BLaER1 (cell line): ENCODE measurements at regions not wholly inside any gene's neighbourhood (a gene's known extent, or its start where the extent isn't known, plus 50 kb on each side); places are given as distances from the start of the nearest gene placed in this dataset.

Experiments
- H3K27ac ChIP-seq: shearing (Covaris generic); formaldehyde crosslinking; 2 replicates; pipeline ENCODE4 v1.8.1; 2022
- H3K27me3 ChIP-seq: shearing (Covaris generic); formaldehyde crosslinking; 2 replicates; pipeline ENCODE4 v1.8.1; 2022
- H3K36me3 ChIP-seq: shearing (Covaris generic); formaldehyde crosslinking; 2 replicates; pipeline ENCODE4 v1.8.1; 2022
- H3K4me1 ChIP-seq: shearing (Covaris generic); formaldehyde crosslinking; 2 replicates; pipeline ENCODE4 v1.8.1; 2022
- H3K4me2 ChIP-seq: shearing (Covaris generic); formaldehyde crosslinking; 2 replicates; pipeline ENCODE4 v1.8.1; 2022
- H3K4me3 ChIP-seq: shearing (Covaris generic); formaldehyde crosslinking; 2 replicates; pipeline ENCODE4 v1.8.1; 2022
- H3K9ac ChIP-seq: shearing (Covaris generic); formaldehyde crosslinking; 2 replicates; pipeline ENCODE4 v1.8.1; 2022
- H3K9me3 ChIP-seq: shearing (Covaris generic); formaldehyde crosslinking; 2 replicates; pipeline ENCODE4 v1.8.1; 2022
- H4K20me1 ChIP-seq: shearing (Covaris generic); formaldehyde crosslinking; 2 replicates; pipeline ENCODE4 v1.8.1; 2022
- Cebpa-rat ChIP-seq: shearing (Covaris generic); IDR thresholded peaks from 2 replicates; pipeline ENCODE4 v1.8.1; 2022

DNA sequence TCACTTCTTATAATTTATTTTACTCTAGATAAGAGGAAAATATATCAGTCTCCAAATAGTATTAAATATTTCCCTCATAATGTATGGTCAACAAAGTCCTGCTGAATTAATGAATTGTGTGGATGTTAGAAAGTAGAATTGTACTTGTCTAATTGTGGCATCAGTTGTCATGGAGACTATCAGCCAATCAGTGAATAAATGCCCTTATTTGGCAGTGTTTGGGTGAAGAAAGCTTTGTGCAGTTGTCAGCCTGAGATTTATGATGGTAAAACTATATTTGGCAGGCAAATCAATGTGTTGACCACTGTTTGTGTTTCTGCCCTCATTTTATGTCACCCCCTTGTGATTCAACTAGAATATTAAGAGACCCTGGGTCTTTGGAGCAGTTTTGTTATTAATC is 293.6 kb upstream of the MDFIC2 start:
- Histone ChIP-seq H3K9ac (no peak overlapping the region), H4K20me1 (no peaks in the 10 kb centered on the region), H3K27me3 (no peaks in the 10 kb centered on the region), H3K4me3 (no peak overlapping the region), H3K4me2 (no peak overlapping the region), H3K4me1 (no peaks in the 10 kb centered on the region), H3K27ac (no peak overlapping the region), H3K36me3 (no peaks in the 10 kb centered on the region), H3K9me3 (no peaks in the 10 kb centered on the region)
- no peak for TF ChIP-seq Cebpa-rat

DNA sequence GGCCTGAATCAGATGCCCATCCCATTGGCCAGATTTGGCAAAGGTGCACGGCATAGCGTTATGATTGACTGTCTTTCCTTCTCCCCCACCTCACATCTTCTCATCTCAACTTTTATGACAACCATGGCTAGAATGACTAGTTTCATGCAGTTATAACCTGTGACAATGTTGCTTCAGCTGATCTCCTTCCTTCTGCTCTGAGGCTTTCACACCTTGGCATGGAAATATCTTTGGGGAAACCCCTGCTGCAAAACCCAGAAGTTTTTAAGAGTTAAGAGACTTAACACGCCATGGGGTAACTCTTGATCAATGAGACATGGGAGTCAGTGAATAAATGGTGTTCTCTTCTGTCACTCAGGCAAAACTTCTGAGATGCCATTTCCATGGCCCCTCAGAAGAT is 290.7 kb upstream of the MDFIC2 start:
- H3K9ac ChIP-seq = no peak overlapping the region
- no peaks in the 10 kb centered on the region for H3K36me3 ChIP-seq
- H3K4me1 ChIP-seq = no peaks in the 10 kb centered on the region
- TF ChIP-seq Cebpa-rat = no peak
- no peaks in the 10 kb centered on the region for H3K9me3 ChIP-seq
- H3K4me3 ChIP-seq = no peak overlapping the region
- no peaks in the 10 kb centered on the region for H3K27me3 ChIP-seq
- no peaks in the 10 kb centered on the region for H4K20me1 ChIP-seq
- H3K27ac ChIP-seq = no peak overlapping the region
- H3K4me2 ChIP-seq = no peak overlapping the region

DNA sequence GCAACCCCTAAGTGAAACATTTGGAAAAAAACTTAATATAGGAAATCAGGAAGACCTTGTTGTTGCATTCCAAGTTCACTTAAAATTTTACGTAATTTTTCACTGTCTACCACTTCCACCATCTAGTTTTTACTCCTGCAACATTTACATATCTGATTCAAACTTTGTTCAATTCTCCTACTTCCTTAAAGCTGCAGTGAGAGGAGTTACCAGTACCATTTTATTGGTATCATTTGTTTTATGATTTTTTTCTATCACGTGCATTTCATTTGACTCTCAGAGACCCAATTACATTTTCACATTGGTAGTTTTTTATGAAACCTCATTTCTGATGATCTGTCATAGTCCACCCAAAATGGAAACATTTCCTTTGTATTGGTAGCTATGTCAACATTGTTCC is 284.9 kb upstream of the MDFIC2 start:
- TF ChIP-seq Cebpa-rat = no peak
- H4K20me1 ChIP-seq = no peaks in the 10 kb centered on the region
- no peaks in the 10 kb centered on the region for H3K36me3 ChIP-seq
- H3K4me2 ChIP-seq = no peak overlapping the region
- H3K9me3 ChIP-seq = no peaks in the 10 kb centered on the region
- H3K9ac ChIP-seq = no peak overlapping the region
- H3K27me3 ChIP-seq = no peaks in the 10 kb centered on the region
- H3K4me3 ChIP-seq = no peak overlapping the region
- H3K27ac ChIP-seq = no peak overlapping the region
- no peaks in the 10 kb centered on the region for H3K4me1 ChIP-seq

DNA sequence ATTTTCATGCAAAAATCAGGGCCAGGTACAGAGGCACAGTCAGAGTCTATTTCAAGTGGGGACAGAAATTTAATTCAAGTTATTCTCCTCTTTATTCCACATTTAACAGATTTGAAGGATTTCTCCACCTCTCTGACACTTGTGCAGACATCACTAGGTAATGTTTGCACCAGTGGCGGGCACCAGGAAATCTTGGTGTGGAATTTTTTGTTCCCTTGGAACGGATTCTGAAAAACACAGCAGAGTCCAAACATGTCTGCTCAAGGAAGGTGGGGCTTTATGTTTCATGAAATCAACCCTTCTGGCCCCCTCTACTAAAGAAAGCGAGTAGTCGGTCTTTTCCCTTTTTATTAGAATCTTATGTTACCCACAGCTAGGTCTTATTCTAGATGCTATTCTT is 271.2 kb upstream of the MDFIC2 start:
- no peak overlapping the region for H3K27ac ChIP-seq
- no peaks in the 10 kb centered on the region for H3K9me3 ChIP-seq
- H3K27me3 ChIP-seq = no peaks in the 10 kb centered on the region

DNA sequence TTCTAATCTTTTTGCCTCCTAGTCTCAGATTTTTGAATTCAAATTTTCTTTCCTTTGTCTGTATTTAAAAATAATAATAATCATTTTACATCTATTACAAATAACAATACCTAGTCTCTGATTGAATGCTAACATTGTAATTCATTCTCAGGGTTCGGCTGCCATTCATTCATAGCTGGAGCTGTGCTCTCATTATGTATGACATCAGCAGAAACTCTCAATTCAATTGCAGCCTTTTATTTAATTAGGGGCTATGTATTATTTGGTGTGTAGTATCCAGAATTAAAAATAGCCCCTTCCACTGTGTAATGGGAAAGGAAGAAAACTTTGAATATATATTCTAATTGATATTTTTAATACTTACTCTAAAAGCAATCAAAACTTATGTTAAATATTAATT is 270.4 kb upstream of the MDFIC2 start:
- Histone ChIP-seq H3K4me2 (no peak overlapping the region), H3K27ac (no peak overlapping the region), H3K9me3 (no peaks in the 10 kb centered on the region), H4K20me1 (no peaks in the 10 kb centered on the region), H3K4me1 (no peaks in the 10 kb centered on the region), H3K27me3 (no peaks in the 10 kb centered on the region), H3K36me3 (no peaks in the 10 kb centered on the region), H3K4me3 (no peak overlapping the region), H3K9ac (no peak overlapping the region)
- no peak for TF ChIP-seq Cebpa-rat

More for the DNA sequence above, 271.2 kb upstream of the MDFIC2 start:
- Histone ChIP-seq H3K4me3 (no peak overlapping the region), H3K4me2 (no peak overlapping the region), H4K20me1 (no peaks in the 10 kb centered on the region), H3K36me3 (no peaks in the 10 kb centered on the region), H3K4me1 (no peaks in the 10 kb centered on the region), H3K9ac (no peak overlapping the region)
- no peak for TF ChIP-seq Cebpa-rat

DNA sequence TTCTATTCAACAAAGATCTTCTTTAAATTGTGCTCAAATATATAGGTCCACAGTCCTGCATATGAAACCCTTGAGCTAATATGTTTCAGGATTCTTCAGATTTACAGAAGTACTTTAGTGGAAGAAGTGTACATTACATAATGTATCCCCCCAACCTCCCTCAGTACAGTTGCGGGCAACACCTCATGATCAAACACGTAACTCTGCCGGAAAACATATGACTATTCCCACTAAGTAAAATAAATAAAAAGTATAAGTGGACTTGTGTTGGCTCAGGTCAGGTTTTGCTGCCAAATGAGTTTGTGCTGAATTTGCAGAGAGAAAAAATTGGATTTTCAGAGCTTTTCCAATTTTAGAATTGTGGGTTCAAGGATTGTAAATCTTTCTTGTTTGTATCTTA is 267.6 kb upstream of the MDFIC2 start:
- no peak overlapping the region for H3K9ac ChIP-seq
- H3K4me3 ChIP-seq = no peak overlapping the region
- no peaks in the 10 kb centered on the region for H3K27me3 ChIP-seq
- no peak for TF ChIP-seq Cebpa-rat
- H3K4me1 ChIP-seq = no peaks in the 10 kb centered on the region
- no peaks in the 10 kb centered on the region for H3K9me3 ChIP-seq
- no peaks in the 10 kb centered on the region for H3K36me3 ChIP-seq
- H3K27ac ChIP-seq = no peak overlapping the region
- H3K4me2 ChIP-seq = no peak overlapping the region
- H4K20me1 ChIP-seq = no peaks in the 10 kb centered on the region

DNA sequence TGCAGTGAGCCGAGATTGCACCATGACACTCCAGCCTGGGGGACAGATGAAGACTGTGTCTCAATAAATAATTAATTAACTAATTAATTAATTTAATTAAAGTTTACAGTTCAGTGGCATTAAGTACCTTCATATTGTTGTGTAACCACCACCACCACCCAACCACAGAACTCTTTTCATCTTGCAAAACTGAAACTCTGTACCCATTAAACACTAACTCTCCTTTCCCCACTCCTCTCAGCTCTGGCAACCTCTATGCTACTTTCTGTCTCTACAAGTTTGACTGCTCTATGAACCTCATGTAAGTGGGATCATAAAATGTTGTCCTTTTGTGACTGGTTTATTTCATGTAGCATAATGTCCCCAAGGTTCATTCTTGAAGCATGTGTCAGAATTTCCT is 259.3 kb upstream of the MDFIC2 start:
- Histone ChIP-seq H3K9me3 (0 out of 2 replicates have a peak, but pooled peaks cover 6% of the 10 kb centered on the region), H4K20me1 (no peaks in the 10 kb centered on the region), H3K27me3 (no peaks in the 10 kb centered on the region), H3K4me1 (no peaks in the 10 kb centered on the region), H3K4me3 (no peak overlapping the region), H3K36me3 (no peaks in the 10 kb centered on the region), H3K4me2 (no peak overlapping the region), H3K27ac (no peak overlapping the region), H3K9ac (no peak overlapping the region)
- TF ChIP-seq Cebpa-rat = no peak

DNA sequence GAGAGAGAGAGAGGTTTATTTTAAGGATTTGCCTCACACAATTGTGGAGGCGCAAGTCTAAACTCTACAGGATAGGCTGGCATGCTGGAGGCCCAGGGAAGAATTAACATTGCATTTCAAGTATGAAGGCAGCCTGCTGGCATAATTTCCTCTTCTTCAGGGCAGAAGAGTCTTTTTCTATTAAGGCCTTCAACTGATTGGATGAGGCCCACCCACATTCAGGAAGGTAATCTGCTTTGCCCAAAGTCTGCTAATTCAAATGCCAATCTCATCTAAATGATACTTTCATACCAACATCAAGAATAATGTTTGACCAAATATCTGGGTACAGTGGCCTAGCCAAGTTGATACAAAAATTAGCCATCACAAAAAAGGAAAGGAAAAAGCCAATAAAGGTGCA is 258.1 kb upstream of the MDFIC2 start:
- H4K20me1 ChIP-seq = no peaks in the 10 kb centered on the region
- H3K27me3 ChIP-seq = no peaks in the 10 kb centered on the region
- no peak overlapping the region for H3K27ac ChIP-seq
- no peak overlapping the region for H3K4me3 ChIP-seq
- no peaks in the 10 kb centered on the region for H3K36me3 ChIP-seq
- H3K9ac ChIP-seq = no peak overlapping the region
- no peaks in the 10 kb centered on the region for H3K4me1 ChIP-seq
- 0 out of 2 replicates have a peak, but pooled peaks cover 6% of the 10 kb centered on the region for H3K9me3 ChIP-seq
- no peak overlapping the region for H3K4me2 ChIP-seq
- no peak for TF ChIP-seq Cebpa-rat

DNA sequence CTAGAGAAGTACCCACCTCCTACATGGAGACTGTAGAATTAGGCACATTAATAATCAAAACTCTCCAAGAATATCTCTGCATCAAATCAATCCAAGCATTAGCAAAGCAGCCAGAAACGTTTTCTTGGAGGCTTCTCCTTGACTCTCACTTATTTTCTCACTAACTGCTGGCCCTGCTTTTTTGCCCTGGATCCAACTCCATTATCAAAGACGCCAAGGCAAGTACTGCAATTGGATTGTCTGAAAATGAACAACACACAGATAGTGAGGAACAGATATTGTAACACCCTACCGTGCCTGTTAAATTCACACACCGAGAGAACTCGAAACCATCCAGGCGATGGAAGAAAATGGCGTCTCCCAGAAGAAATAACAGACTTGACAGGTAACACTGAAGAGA is 256.2 kb upstream of the MDFIC2 start:
- no peak overlapping the region for H3K9ac ChIP-seq
- no peaks in the 10 kb centered on the region for H4K20me1 ChIP-seq
- H3K36me3 ChIP-seq = no peaks in the 10 kb centered on the region
- no peaks in the 10 kb centered on the region for H3K4me1 ChIP-seq
- H3K27ac ChIP-seq = no peak overlapping the region
- H3K4me2 ChIP-seq = no peak overlapping the region
- TF ChIP-seq Cebpa-rat = no peak
- H3K9me3 ChIP-seq = 0 out of 2 replicates have a peak, but pooled peaks cover 6% of the 10 kb centered on the region
- H3K27me3 ChIP-seq = no peaks in the 10 kb centered on the region
- H3K4me3 ChIP-seq = no peak overlapping the region

DNA sequence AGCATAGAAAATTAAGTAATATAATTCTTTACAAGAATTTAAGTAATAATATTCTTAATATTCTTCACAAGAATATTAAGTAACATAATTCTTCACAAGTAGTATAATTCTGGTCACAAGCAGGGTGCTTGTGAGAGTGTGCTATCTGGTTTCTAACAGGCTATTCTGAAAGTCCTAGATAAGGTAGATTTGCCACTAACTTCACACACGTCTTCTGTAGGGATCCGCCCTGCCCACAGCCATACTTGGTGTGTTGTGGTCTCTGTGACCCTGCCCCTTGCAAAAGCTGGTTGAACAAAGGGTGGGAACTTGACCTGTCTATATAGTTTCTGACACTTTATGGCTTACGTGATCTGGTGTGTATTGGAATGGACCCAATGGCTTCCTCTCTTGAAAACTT is 253.4 kb upstream of the MDFIC2 start:
- no peak overlapping the region for H3K27ac ChIP-seq
- no peak overlapping the region for H3K4me2 ChIP-seq
- H3K9me3 ChIP-seq = 0 out of 2 replicates have a peak, but pooled peaks cover 6% of the 10 kb centered on the region
- H4K20me1 ChIP-seq = no peaks in the 10 kb centered on the region
- no peak for TF ChIP-seq Cebpa-rat
- no peaks in the 10 kb centered on the region for H3K27me3 ChIP-seq
- H3K36me3 ChIP-seq = no peaks in the 10 kb centered on the region
- H3K9ac ChIP-seq = no peak overlapping the region
- H3K4me1 ChIP-seq = no peaks in the 10 kb centered on the region
- H3K4me3 ChIP-seq = no peak overlapping the region

DNA sequence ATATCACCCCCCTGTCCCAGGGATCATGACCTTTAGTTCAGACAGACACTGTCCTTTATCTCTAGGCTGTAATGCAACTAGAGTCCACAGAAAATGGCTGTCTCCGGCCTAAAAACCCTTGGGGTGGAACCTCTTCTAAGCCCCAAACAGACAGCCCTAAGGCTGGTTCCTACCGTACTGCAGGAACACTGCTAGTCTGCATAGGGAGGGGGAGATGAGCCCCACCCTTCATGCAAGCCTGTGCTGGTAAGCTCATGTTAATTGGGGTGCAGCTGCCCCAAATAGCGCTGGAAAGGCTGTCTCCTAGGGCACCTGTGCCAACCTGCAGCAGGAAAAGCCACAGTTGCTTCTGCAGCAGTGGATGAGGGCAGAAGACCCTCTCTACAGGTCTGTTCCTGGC is 252.1 kb upstream of the MDFIC2 start:
- no peaks in the 10 kb centered on the region for H3K36me3 ChIP-seq
- no peak overlapping the region for H3K4me2 ChIP-seq
- no peaks in the 10 kb centered on the region for H4K20me1 ChIP-seq
- H3K9me3 ChIP-seq = 0 out of 2 replicates have a peak, but pooled peaks cover 1% of the 10 kb centered on the region
- no peak overlapping the region for H3K9ac ChIP-seq
- no peaks in the 10 kb centered on the region for H3K4me1 ChIP-seq
- no peak for TF ChIP-seq Cebpa-rat
- no peaks in the 10 kb centered on the region for H3K27me3 ChIP-seq
- H3K27ac ChIP-seq = no peak overlapping the region
- no peak overlapping the region for H3K4me3 ChIP-seq
